ENCODE measurements at regions not wholly inside any gene's neighbourhood (a gene's known extent, or its start where the extent isn't known, plus 50 kb on each side); places are given as distances from the start of the nearest gene placed in this dataset.

- Histone ChIP-seq H3K79me2 (ENCODE audit: control insufficient read depth, insufficient read depth, low read length) (no peaks in the 10 kb centered on the region), H3K9me1 (replicated peaks; ENCODE audit: control insufficient read depth, extremely low read depth, insufficient read depth, low read length) (no peaks in the 10 kb centered on the region), H2AFZ (ENCODE audit: low read depth, low read length) (no peak overlapping the region), H4K20me1 (replicated peaks; ENCODE audit: control insufficient read depth, extremely low read depth, insufficient read depth, low read length) (no peaks in the 10 kb centered on the region), H3K9ac (replicated peaks; ENCODE audit: extremely low read depth, insufficient read depth, low read length) (no peak overlapping the region), H3K27ac (ENCODE audit: insufficient read depth, low read depth, low read length) (no peak overlapping the region), H3K36me3 (ENCODE audit: control insufficient read depth in 2 of 2, extremely low read depth in 1 of 2, insufficient read depth in 2 of 2, low read length in 2 of 2) (no peaks in the 10 kb centered on the region), H3K27me3 (ENCODE audit: control insufficient read depth in 2 of 2, insufficient read depth in 2 of 2, low read length in 2 of 2) (no peaks in the 10 kb centered on the region), H3K4me3 (replicated peaks in 1 of 3; ENCODE audit: insufficient read depth in 1 of 3, low read depth in 1 of 3, low read length in 3 of 3) (no peak overlapping the region), H3K4me2 (ENCODE audit: insufficient read depth, low read length) (no peak overlapping the region), H3K4me1 (ENCODE audit: control insufficient read depth, extremely low read depth, insufficient read depth, low read length) (no peaks in the 10 kb centered on the region), H3K9me3 (replicated peaks; ENCODE audit: control insufficient read depth, insufficient read depth, low read length) (no peaks in the 10 kb centered on the region)
- TF ChIP-seq, protein P1, sequence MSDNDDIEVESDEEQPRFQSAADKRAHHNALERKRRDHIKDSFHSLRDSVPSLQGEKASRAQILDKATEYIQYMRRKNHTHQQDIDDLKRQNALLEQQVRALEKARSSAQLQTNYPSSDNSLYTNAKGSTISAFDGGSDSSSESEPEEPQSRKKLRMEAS (IDR thresholded peaks at IDR 0.05; ENCODE audit: insufficient read depth, insufficient read length): no peak
- TF ChIP-seq MYC (IDR thresholded peaks at IDR 0.05; ENCODE audit: low read depth, low read length) (no peak), POLR2A (IDR thresholded peaks at IDR 0.05; ENCODE audit: low read depth, low read length) (no peak), JUN (IDR thresholded peaks at IDR 0.05; ENCODE audit: borderline replicate concordance, insufficient read depth, insufficient read length, low read depth) (no peak), POLR2AphosphoS5 (IDR thresholded peaks at IDR 0.05; ENCODE audit: insufficient read depth, low read depth, low read length) (no peak), GATA2 (IDR thresholded peaks at IDR 0.05; ENCODE audit: insufficient read depth, insufficient read length, low read depth, low read length) (no peak), EZH2 (IDR thresholded peaks at IDR 0.05; ENCODE audit: borderline replicate concordance, low read depth, low read length, severe bottlenecking) (no peak), FOS (IDR thresholded peaks at IDR 0.05; ENCODE audit: borderline replicate concordance, insufficient read depth, low read length) (no peak)
- TF ChIP-seq, protein P2, sequence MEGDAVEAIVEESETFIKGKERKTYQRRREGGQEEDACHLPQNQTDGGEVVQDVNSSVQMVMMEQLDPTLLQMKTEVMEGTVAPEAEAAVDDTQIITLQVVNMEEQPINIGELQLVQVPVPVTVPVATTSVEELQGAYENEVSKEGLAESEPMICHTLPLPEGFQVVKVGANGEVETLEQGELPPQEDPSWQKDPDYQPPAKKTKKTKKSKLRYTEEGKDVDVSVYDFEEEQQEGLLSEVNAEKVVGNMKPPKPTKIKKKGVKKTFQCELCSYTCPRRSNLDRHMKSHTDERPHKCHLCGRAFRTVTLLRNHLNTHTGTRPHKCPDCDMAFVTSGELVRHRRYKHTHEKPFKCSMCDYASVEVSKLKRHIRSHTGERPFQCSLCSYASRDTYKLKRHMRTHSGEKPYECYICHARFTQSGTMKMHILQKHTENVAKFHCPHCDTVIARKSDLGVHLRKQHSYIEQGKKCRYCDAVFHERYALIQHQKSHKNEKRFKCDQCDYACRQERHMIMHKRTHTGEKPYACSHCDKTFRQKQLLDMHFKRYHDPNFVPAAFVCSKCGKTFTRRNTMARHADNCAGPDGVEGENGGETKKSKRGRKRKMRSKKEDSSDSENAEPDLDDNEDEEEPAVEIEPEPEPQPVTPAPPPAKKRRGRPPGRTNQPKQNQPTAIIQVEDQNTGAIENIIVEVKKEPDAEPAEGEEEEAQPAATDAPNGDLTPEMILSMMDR (IDR thresholded peaks at IDR 0.05; ENCODE audit: extremely low read depth in 1 of 2, insufficient read depth in 1 of 2, low read depth in 1 of 2, low read length in 2 of 2): no peak
- intact Hi-C loops (cut with micrococcal nuclease): no loop called here
- FAIRE-seq (no peak), DNase-seq (ENCODE audit: low read depth, low spot score) (no peak)
- no TSS peak for BruUV-seq (replicated peaks)
- CTCF ChIA-PET: no interaction called here
- dilution Hi-C loops (cut with MboI; ENCODE audit: extremely low pct_ligation_motif_present, low sequenced_read_pairs): no loop called here
- POLR2A ChIA-PET: no interaction called here
These were observed 159.9 kb downstream of the UNC5CL start for GRCh38 chr6:40879169-40879568.
